RWPE1 (cell line): ENCODE measurements at regions not wholly inside any gene's neighbourhood (a gene's known extent, or its start where the extent isn't known, plus 50 kb on each side); places are given as distances from the start of the nearest gene placed in this dataset.

Source experiments
- CTCF ChIA-PET: fragments of 350-600 bp; sonication (Branson Sonifier 250); formaldehyde crosslinking; extraction: SDS; loops from one replicate; lab custom pipeline; 2021; lab: Yijun Ruan, JAX
- POLR2A ChIA-PET: fragments of 400-600 bp; formaldehyde crosslinking; extraction: SDS; loops from one replicate; lab custom pipeline; 2020; ENCODE audit warnings: antibody characterized with exemption; ENCODE audit not compliant: low non-redundant PET; lab: Yijun Ruan, JAX
- DNase-seq: peaks from one replicate; pipeline ENCODE4 v3.0.0; 2012; ENCODE audit warnings: low spot score
- H3K27ac ChIP-seq: fragments of 450-650 bp; 2 replicates; pipeline ENCODE4 v1.5.1; 2017
- TF ChIP-seq, protein P1 (sequence below): fragments of 450-650 bp; conservative IDR thresholded peaks from 2 replicates; pipeline ENCODE4 v1.5.1; 2017; ENCODE audit warnings: low read depth, mild to moderate bottlenecking

DNA sequence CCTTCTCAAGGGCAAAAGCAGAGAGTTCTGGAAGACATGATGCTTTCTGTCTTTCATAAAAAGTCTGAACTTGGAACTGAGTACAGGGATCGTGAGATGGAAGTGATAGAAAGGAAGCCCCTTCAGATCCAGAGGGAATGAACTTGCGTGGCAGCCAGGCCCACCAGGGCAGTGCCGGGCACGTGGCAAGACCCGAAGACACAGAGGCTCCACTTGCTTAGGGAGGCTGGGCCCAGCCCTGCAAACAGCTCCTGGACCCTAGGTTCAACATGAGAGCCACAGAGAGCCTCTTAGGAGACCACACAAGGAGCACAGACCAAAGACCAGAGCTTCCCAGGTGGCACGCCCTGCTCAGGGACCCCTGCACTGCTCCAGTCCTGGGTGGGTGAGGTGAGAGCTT is 155.4 kb upstream of the SMIM21 start:
- ChIA-PET POLR2A (no interaction called here), CTCF (no interaction called here)
- TF ChIP-seq, protein P1, sequence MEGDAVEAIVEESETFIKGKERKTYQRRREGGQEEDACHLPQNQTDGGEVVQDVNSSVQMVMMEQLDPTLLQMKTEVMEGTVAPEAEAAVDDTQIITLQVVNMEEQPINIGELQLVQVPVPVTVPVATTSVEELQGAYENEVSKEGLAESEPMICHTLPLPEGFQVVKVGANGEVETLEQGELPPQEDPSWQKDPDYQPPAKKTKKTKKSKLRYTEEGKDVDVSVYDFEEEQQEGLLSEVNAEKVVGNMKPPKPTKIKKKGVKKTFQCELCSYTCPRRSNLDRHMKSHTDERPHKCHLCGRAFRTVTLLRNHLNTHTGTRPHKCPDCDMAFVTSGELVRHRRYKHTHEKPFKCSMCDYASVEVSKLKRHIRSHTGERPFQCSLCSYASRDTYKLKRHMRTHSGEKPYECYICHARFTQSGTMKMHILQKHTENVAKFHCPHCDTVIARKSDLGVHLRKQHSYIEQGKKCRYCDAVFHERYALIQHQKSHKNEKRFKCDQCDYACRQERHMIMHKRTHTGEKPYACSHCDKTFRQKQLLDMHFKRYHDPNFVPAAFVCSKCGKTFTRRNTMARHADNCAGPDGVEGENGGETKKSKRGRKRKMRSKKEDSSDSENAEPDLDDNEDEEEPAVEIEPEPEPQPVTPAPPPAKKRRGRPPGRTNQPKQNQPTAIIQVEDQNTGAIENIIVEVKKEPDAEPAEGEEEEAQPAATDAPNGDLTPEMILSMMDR, result no peak
- no peak overlapping the region for H3K27ac ChIP-seq
- no peak for DNase-seq

DNA sequence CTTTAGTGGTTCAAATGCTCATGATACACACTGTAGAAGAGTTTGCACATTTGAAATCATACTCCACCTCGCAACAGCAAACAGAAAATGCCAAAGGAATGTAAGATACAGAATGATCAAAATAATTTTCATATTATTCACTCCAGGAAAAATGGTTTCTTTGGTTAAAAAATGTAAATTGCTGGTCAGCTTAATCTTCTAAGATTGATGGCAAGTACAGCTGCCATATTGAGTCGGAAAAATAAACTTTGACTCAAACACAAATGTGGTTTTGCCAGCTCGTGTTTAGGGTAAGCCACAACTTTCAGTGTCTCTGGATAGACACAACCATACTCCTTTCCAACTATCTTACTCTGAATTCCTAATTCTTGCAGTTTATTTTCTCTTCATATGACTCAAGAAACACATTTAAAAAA is 154.9 kb upstream of the SMIM21 start:
- no peak for DNase-seq
- TF ChIP-seq, protein P1, result no peak
- H3K27ac ChIP-seq, result no peak overlapping the region
- CTCF ChIA-PET, result interaction anchor here (0.7 kb wide), 1 partner anchor 95 kb away, joined by 3 read pairs; no protein-coding TSS in a partner anchor
- POLR2A ChIA-PET, result no interaction called here

DNA sequence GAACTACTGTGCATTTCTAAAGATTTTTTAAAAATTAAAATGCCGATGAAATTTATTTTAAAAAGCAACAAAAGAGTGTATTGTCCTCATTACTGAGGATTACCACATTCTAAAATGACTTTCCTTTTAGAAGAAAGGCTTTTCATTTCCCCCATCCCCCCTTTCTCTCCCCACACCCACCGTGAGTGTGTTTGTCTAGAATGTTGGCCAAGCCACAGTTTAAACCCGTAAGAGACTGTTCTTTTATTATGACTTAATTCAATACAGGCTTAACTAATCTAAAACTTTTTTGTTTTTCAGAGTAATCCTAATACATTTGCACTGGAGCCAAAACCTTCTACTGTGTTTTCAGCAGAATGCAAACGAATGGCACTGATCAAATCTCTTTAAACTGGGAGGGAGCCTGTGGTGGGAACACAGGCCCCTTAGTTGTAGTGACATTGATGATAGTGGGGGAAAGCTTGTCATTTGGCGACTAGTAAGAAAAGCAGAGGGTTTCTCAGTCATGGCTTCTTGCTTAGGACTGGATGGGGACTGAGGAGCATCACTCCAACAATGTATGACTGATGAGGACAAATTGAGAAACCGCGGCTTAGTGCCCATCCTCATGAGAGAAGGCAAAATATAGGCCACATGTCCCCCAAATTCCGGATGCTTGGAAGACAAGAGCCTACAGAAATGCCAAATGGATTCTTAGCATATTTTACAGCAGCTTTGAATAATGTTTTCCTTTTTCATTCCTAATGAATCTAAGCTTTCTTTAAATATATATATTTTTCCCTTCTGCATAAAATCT is 154.0 kb upstream of the SMIM21 start:
- TF ChIP-seq, protein P1, result no peak
- no peak for DNase-seq
- ChIA-PET CTCF (interaction anchor here (0.6 to 0.7 kb wide), 2 partner anchors 95 to 102 kb away, joined by 3 read pairs; no protein-coding TSS in a partner anchor), POLR2A (no interaction called here)
- H3K27ac ChIP-seq, result no peak overlapping the region

DNA sequence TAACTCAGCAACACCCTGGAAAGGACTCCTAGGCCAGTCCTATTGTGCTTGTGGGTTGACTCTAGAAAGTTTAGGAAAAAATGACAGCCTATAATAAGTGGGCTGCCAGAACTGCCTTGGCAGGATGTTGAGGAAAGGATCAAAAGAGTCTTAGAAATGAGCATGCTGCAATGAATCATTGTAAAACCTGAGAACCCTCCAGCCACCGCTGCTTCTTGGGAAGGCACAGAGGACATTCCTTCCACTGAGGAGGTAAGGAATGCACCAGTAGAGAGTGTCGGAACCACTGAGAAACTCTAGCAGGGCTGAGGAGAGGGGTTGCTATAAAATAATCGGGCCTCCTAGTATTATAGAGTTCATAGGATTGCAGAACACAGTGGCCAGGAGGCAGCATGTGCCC is 146.7 kb upstream of the SMIM21 start:
- TF ChIP-seq, protein P1, result no peak
- POLR2A ChIA-PET, result no interaction called here
- no peak overlapping the region for H3K27ac ChIP-seq
- CTCF ChIA-PET, result no interaction called here
- DNase-seq, result no peak

DNA sequence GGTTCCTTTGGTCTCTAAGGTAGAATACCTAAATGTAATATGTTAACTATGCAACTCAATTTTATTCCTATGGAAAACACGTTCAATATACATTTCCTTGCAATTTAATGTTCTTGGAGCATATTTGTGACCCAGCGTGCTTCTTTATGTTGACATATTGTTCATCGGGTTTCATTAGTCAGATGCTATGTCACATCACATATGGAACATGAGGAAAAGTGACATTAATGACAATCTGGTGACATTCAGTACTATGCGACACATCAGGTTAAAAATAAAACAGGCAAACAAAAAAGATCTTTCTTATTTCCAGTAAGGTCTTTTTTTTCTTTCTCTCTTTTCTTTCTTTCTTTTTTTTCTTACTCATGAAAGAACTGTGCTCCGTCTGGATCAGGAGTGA is 135.6 kb upstream of the SMIM21 start:
- CTCF ChIA-PET, result no interaction called here
- TF ChIP-seq, protein P1, result no peak
- POLR2A ChIA-PET, result no interaction called here
- no peak overlapping the region for H3K27ac ChIP-seq
- no peak for DNase-seq

DNA sequence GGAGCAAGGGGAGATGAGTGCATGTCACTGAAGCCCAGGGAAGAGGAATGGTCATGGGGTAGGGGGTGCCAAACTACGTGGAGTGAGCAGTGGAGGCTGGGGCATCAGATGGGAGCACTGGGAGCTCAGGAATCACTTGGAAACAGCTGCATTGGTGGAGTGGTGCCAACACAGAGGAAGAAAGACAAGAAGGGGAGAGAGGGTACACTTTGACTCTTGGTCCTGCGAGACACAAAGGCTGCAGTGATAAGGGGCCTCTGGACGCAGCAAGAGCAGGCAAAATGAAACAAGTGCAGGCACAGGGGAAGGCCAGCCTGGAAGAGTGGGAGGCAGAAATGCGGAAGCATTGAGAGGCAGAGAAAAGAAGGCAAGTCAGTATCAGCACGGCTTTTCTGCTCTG is 134.7 kb upstream of the SMIM21 start:
- no peak overlapping the region for H3K27ac ChIP-seq
- ChIA-PET POLR2A (no interaction called here), CTCF (no interaction called here)
- DNase-seq, result no peak
- TF ChIP-seq, protein P1, result no peak
